Stromal cell of bone marrow (primary cell): ENCODE measurements at regions not wholly inside any gene's neighbourhood (a gene's known extent, or its start where the extent isn't known, plus 50 kb on each side); places are given as distances from the start of the nearest gene placed in this dataset.

ENCODE experiments used
- DNase-seq: peaks from one replicate; pipeline ENCODE4 v3.0.0-alpha.2; 2012; ENCODE audit warnings: low read depth

GRCh38 chr14:29459969-29460560 is 467.6 kb downstream of the PRKD1 start:
- no peak for DNase-seq

DNA sequence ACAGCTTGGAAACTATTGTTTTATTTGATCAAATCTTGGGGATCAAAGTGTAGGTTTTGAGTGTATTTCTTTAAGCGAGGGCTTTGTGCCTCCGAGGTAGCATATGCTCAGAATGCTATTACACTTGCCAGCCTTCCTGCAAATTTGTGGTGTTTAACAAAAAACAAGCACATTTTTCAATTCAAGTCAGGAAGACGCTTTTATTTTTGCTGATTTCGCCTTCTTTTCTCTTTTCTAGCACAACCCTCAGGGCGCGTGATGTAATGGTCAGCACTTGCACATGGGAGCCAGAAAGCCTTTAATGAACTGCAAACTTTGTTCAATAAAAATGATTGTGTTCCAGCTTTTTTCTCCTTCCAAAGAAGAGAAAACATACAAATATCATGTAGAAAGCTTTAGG is 466.5 kb downstream of the PRKD1 start:
- DNase-seq, result no peak

DNA sequence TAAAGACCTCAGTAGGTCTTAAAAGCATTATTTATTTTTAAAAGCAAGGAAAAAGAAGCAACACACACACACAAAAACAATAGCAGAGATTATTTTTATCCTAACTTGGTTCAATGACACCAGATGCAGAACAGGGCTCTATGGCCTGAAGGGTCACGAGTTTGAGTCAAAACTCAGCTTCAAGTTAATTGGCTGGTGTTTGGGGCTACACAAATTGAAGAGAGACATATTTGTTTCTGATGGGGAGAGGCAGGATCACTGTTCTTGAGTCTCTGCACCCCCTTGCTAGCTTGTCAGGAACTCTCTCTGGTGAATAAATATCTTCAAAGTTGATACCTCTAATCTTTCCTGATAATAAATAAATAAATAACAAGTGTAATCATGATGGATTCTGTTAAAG is 466.1 kb downstream of the PRKD1 start:
- no peak for DNase-seq

DNA sequence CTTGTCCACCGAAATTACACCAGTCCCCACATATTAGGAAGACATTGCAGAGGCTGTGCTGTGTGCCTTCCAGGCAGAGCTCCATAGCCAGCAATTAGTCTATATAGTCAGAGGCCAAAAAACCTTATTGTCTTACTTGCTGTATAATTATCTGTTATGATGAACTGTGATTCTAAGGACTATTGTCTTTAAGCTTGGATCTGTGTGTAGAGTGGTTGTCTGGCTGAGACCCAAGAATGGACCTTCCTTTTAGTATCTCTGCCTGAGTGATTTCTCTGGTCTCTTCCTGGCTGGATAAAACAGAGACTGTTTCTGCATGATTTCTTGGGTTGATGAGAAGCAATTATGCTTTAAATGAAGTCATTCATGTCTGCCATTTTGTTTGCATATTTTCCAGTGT is 465.3 kb downstream of the PRKD1 start:
- no peak for DNase-seq

DNA sequence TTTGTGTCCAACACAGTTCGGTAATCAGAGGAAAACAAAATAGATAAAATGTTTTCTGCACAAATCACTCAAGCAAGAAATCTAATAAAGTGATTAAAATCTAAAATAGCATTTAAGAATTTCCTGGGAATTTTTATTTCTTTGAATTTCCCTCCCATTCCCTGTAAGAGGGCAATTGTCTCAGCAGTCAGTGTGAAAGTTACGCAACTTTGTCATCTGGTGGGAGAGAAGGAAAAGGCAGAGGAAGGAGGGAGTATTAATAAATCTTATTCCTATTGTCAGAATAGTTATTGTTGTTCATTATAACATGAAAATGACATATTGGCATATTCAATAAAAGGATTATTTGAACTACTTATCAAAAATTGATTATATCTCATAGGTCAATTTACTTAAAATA is 464.9 kb downstream of the PRKD1 start:
- no peak for DNase-seq

DNA sequence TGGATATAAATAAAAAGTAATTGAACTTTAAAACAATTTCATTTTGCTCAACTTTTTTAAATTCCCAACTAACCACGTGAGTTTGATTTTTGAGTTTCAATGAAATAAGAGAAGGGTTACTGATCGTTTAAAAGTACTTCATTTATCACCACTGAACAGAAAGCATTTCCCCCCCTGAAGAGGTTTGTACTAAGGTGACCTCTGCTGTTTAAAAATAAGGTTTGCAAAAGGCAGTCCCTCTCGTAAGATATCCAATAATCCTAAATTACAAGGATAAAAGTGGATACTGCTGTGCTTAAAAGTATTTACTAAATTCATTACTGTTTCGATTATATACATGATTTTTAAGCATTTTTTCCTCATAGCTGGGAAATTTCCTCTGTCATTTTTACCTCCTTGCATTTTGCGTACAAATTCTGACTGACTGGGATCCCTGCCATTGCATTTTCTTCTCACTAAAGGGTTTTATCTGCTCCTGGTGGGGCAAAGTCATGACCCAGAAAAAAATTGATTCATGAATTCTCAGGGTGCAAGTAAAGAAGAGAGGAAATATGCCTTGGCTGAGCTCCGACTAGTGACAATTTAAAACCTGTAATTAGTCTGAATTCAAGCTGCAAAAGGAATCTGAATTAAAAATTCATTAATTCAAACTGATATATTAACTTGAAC is 463.8 kb downstream of the PRKD1 start:
- DNase-seq, result peak; percentile 9

GRCh38 chr14:29465095-29465494 is 462.6 kb downstream of the PRKD1 start:
- DNase-seq, result no peak

GRCh38 chr14:29475641-29476040 is 452.0 kb downstream of the PRKD1 start:
- DNase-seq, result no peak

GRCh38 chr14:29486132-29486531 is 441.5 kb downstream of the PRKD1 start:
- DNase-seq, result no peak

DNA sequence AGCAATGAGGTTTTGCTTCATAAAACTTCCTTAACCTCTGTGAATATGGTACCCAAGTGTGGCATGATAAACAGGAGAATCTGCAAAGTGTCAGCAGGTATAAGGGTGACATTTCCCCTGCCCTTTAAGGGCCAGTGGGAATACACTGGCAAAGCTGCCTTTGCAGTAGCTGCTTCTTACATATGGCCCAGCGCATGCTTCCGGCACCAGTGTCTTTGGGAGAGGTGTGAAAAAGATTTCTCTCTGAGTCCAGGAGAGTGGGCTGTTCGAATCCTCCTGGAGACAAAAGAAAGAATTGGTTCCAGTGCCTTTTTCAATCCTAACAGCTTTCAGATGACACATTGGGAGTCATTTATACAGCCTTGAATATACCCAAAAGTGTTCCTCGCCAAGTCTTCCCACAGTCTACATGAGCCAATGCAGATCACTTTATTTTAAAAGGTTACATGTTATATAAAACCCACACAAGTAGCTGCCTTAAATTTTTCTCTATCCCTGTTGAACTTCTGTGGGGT is 437.7 kb downstream of the PRKD1 start:
- DNase-seq, result no peak

- DNase-seq, result no peak
Measured at GRCh38 chr14:29493849-29494248, 433.8 kb downstream of the PRKD1 start.

DNA sequence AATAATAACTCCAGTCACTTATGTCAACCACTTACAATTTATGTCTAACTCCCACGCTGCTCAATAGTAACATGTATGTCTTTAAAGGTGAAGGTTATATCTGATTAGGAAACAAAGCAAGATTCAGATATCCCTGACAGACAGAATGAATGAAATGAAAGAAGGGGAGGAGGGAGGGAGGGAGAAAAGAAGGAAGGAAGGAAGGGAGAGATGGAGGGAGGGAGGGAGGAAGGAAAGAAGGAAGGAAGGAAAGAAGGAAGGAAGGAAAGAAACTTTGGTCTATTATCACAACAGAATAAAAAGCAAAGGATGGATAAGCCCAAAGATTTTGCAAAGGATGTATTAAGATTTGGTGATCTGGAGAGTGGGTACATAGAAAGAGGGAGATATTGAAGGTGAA is 433.3 kb downstream of the PRKD1 start:
- no peak for DNase-seq

DNA sequence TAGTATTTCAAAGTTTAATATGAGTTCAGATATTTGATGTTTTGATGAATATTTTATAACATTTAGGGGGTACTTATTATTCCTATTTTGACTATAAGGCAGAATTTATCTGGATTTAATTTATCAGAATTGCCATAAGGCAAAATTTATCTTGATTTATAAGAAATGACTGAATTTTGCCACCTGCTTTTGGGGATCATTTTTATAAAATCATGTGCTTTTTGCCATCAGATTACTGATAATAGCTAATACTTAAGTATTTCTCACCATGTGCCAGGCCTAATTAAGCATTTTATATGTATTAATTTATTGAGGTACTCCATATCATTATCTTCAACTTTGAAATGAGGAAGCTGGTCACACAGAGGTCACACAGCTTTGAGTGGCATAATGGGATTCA is 423.7 kb downstream of the PRKD1 start:
- no peak for DNase-seq

- DNase-seq, result peak; percentile 9
Measured at GRCh38 chr14:29518335-29518734, 409.3 kb downstream of the PRKD1 start.

GRCh38 chr14:29521526-29522137 is 406.0 kb downstream of the PRKD1 start:
- DNase-seq, result no peak
